Common myeloid progenitor, CD34-positive (primary cell): ENCODE measurements at regions not wholly inside any gene's neighbourhood (a gene's known extent, or its start where the extent isn't known, plus 50 kb on each side); places are given as distances from the start of the nearest gene placed in this dataset.

Experiments used
- CTCF ChIA-PET: fragments of 350-600 bp; sonication (Branson Sonifier 250); formaldehyde crosslinking; loops from one replicate; lab custom pipeline; 2021; ENCODE audit warnings: antibody characterized with exemption; lab: Charles Lee
- POLR2A ChIA-PET: fragments of 350-600 bp; sonication (Branson Sonifier 250); formaldehyde crosslinking; loops from one replicate; lab custom pipeline; 2021; ENCODE audit warnings: antibody characterized with exemption; lab: Charles Lee
- DNase-seq, 3 donors: peaks; one replicate each; pipeline versions ENCODE4 v3.0.0 to v3.0.0-alpha.2; 2013
- H3K27ac ChIP-seq, 2 experiments: 1 replicate in 1 of 2; 2 replicates in 1 of 2; pipeline ENCODE4 v1.7.0; 2013; ENCODE audit warnings: inconsistent platforms in 2 of 2, low read length in 2 of 2, mild to moderate bottlenecking in 2 of 2, low read depth in 1 of 2, moderate library complexity in 1 of 2; ENCODE audit not compliant: severe bottlenecking in 2 of 2, insufficient read depth in 1 of 2, poor library complexity in 1 of 2
- H3K27me3 ChIP-seq, 5 experiments: replicated peaks in 2 of 5; 1 replicate in 3 of 5; 2 replicates in 2 of 5; pipeline versions ENCODE4 v1.6.1 to v1.7.0; 2013; ENCODE audit warnings: low read length in 4 of 5, mild to moderate bottlenecking in 2 of 5, moderate library complexity in 2 of 5, inconsistent platforms in 1 of 5; ENCODE audit not compliant: insufficient read depth in 5 of 5, control insufficient read depth in 4 of 5
- H3K36me3 ChIP-seq, 4 experiments: 1 replicate in 2 of 4; 2 replicates in 2 of 4; pipeline versions ENCODE4 v1.6.1 to v1.7.0; 2013; ENCODE audit warnings: low read length in 3 of 4, control low read depth in 1 of 4, mild to moderate bottlenecking in 1 of 4; ENCODE audit not compliant: control insufficient read depth in 4 of 4, insufficient read depth in 4 of 4
- H3K4me1 ChIP-seq, 4 experiments: 1 replicate in 3 of 4; 2 replicates in 1 of 4; pipeline versions ENCODE4 v1.6.1 to v1.7.1; 2013; ENCODE audit warnings: low read length in 3 of 4, mild to moderate bottlenecking in 3 of 4, control low read depth in 1 of 4, inconsistent platforms in 1 of 4, moderate library complexity in 1 of 4; ENCODE audit not compliant: control insufficient read depth in 4 of 4, insufficient read depth in 4 of 4; ENCODE audit errors: control extremely low read depth in 1 of 4
- H3K4me3 ChIP-seq, 7 experiments: 1 replicate in 4 of 7; 2 replicates in 3 of 7; pipeline versions ENCODE4 v1.5.1 to v1.7.0; 2013; ENCODE audit warnings: mild to moderate bottlenecking in 7 of 7, low read length in 6 of 7, moderate library complexity in 6 of 7, inconsistent platforms in 2 of 7, low read depth in 2 of 7, control low read depth in 1 of 7; ENCODE audit not compliant: insufficient read depth in 4 of 7, control insufficient read depth in 1 of 7; ENCODE audit errors: extremely low read depth in 1 of 7
- H3K9me3 ChIP-seq, 5 experiments: 1 replicate in 4 of 5; 2 replicates in 1 of 5; pipeline versions ENCODE4 v1.6.1 to v1.7.1; 2013; ENCODE audit warnings: low read length in 4 of 5, mild to moderate bottlenecking in 2 of 5, inconsistent platforms in 1 of 5, low read depth in 1 of 5, moderate library complexity in 1 of 5; ENCODE audit not compliant: control insufficient read depth in 4 of 5, insufficient read depth in 2 of 5; ENCODE audit errors: control extremely low read depth in 1 of 5
- WGBS: methylation state at CpG from one replicate; pipeline ENCODE4 v1.1.5; 2013; ENCODE audit not compliant: insufficient coverage; 5-methylcytosine and 5-hydroxymethylcytosine counted together

- ChIA-PET POLR2A (no interaction called here), CTCF (no interaction called here)
These were observed 107.1 kb upstream of the TPM1 start for GRCh38 chr15:62935300-62936081.

GRCh38 chr15:62938825-62939224 is 103.7 kb upstream of the TPM1 start:
- Histone ChIP-seq H3K27me3 (peaks cover 0 to 3% (median 0%) of the 10 kb centered on the region in 5 experiments), H3K27ac (no peak overlapping the region), H3K4me3 (no peak overlapping the region), H3K9me3 (no peaks in the 10 kb centered on the region), H3K4me1 (peaks cover 0 to 1% (median 0%) of the 10 kb centered on the region in 4 experiments), H3K36me3 (no peaks in the 10 kb centered on the region)
- CTCF ChIA-PET: no interaction called here
- POLR2A ChIA-PET: no interaction called here
- DNase-seq: no peak
- 100% methylated on average over 2 of the region's 3 CpGs for WGBS

More at GRCh38 chr15:62935300-62936081, 107.1 kb upstream of the TPM1 start:
- Histone ChIP-seq H3K27ac (no peak overlapping the region), H3K4me1 (peaks cover 0 to 1% (median 0%) of the 10 kb centered on the region in 4 experiments), H3K9me3 (no peaks in the 10 kb centered on the region), H3K36me3 (no peaks in the 10 kb centered on the region), H3K27me3 (peaks cover 0 to 5% (median 0%) of the 10 kb centered on the region in 5 experiments), H3K4me3 (no peak overlapping the region)
- WGBS: 69% methylated on average over 9 of the region's 12 CpGs
- peak in 2 of 3 donors; percentile 4 to 24 for DNase-seq

- Histone ChIP-seq H3K9me3 (no peaks in the 10 kb centered on the region), H3K27me3 (no peaks in the 10 kb centered on the region), H3K4me3 (no peak overlapping the region), H3K36me3 (no peaks in the 10 kb centered on the region), H3K27ac (no peak overlapping the region), H3K4me1 (peaks cover 0 to 1% (median 0%) of the 10 kb centered on the region in 4 experiments)
- DNase-seq: no peak
- ChIA-PET CTCF (no interaction called here), POLR2A (no interaction called here)
- 100% methylated on average over 2 of the region's 4 CpGs for WGBS
These were observed 102.3 kb upstream of the TPM1 start for GRCh38 chr15:62940093-62940754.

GRCh38 chr15:62940755-62941361 is 101.7 kb upstream of the TPM1 start:
- H3K4me1 ChIP-seq: no peaks in the 10 kb centered on the region
- ChIA-PET POLR2A (no interaction called here), CTCF (no interaction called here)
- no peak for DNase-seq
- H3K4me3 ChIP-seq: no peak overlapping the region
- WGBS: 90% methylated on average over 11 of the region's 11 CpGs
- H3K36me3 ChIP-seq: no peaks in the 10 kb centered on the region
- no peaks in the 10 kb centered on the region for H3K9me3 ChIP-seq
- no peaks in the 10 kb centered on the region for H3K27me3 ChIP-seq
- no peak overlapping the region for H3K27ac ChIP-seq

- Histone ChIP-seq H3K36me3 (no peaks in the 10 kb centered on the region), H3K27me3 (peaks cover 0 to under 1% (median 0%) of the 10 kb centered on the region in 5 experiments), H3K4me3 (no peak overlapping the region), H3K9me3 (no peaks in the 10 kb centered on the region), H3K4me1 (no peaks in the 10 kb centered on the region), H3K27ac (no peak overlapping the region)
- CTCF ChIA-PET: no interaction called here
- POLR2A ChIA-PET: no interaction called here
- no peak for DNase-seq
These were observed 100.8 kb upstream of the TPM1 start for GRCh38 chr15:62941699-62942098.

- Histone ChIP-seq H3K36me3 (no peaks in the 10 kb centered on the region), H3K4me3 (no peak overlapping the region), H3K27me3 (peaks cover 0 to 5% (median 0%) of the 10 kb centered on the region in 5 experiments), H3K4me1 (no peaks in the 10 kb centered on the region), H3K27ac (no peak overlapping the region), H3K9me3 (no peaks in the 10 kb centered on the region)
- POLR2A ChIA-PET: no interaction called here
- WGBS: 90% methylated on average over 2 of the region's 9 CpGs
- DNase-seq: no peak
- CTCF ChIA-PET: no interaction called here
These were observed 100.1 kb upstream of the TPM1 start for GRCh38 chr15:62942428-62942827.

GRCh38 chr15:62945063-62945462 is 97.5 kb upstream of the TPM1 start:
- H3K27me3 ChIP-seq: peaks cover 0 to 20% (median 3%) of the 10 kb centered on the region in 5 experiments
- CTCF ChIA-PET: no interaction called here
- DNase-seq: no peak
- H3K4me1 ChIP-seq: no peaks in the 10 kb centered on the region
- no peak overlapping the region for H3K4me3 ChIP-seq
- 84% methylated on average over 2 of the region's 2 CpGs for WGBS
- no peak overlapping the region for H3K27ac ChIP-seq
- no peaks in the 10 kb centered on the region for H3K36me3 ChIP-seq
- no peaks in the 10 kb centered on the region for H3K9me3 ChIP-seq
- POLR2A ChIA-PET: no interaction called here
